ENCODE measurements at regions not wholly inside any gene's neighbourhood (a gene's known extent, or its start where the extent isn't known, plus 50 kb on each side); places are given as distances from the start of the nearest gene placed in this dataset.

- Histone ChIP-seq H3K4me3 (ENCODE audit: low read length) (no peak overlapping the region), H3K36me3 (ENCODE audit: control insufficient read depth, insufficient read depth, low read length) (no peaks in the 10 kb centered on the region), H3K9me3 (replicated peaks; ENCODE audit: control insufficient read depth, low read depth, low read length) (no peaks in the 10 kb centered on the region), H3K27ac (ENCODE audit: low read length) (no peak overlapping the region), H3K27me3 (ENCODE audit: control insufficient read depth, insufficient read depth, low read length) (no peaks in the 10 kb centered on the region), H3K4me1 (ENCODE audit: control insufficient read depth, insufficient read depth, low read length) (peaks cover under 1% of the 10 kb centered on the region)
- 100% methylated on average over 2 of the region's 3 CpGs for WGBS (ENCODE audit: insufficient coverage)
- no peak for DNase-seq
These were observed 101.2 kb upstream of the DAAM1 start for GRCh38 chr14:59087240-59087639.

DNA sequence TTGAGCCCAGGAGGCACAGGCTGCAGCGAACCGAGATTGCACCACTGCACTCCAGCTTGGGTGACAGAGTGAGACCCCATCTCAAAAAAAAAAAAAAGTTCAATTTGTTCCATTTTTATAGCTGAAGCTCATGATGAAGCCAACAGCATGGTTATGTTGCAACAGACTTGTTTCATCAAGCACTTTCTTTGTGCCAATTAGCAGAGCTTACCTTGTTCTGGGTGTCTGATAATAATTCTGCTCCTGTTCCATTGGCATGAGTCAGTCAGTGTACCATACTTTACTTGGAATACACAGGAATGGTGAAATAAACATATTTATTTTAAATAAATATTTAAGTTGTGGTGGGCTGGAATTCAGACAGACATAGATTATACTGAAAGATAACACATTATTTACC lies 100.8 kb upstream of the DAAM1 start:
- 89% methylated on average over 2 of the region's 2 CpGs for WGBS (ENCODE audit: insufficient coverage)
- Histone ChIP-seq H3K27me3 (ENCODE audit: control insufficient read depth, insufficient read depth, low read length) (no peaks in the 10 kb centered on the region), H3K36me3 (ENCODE audit: control insufficient read depth, insufficient read depth, low read length) (no peaks in the 10 kb centered on the region), H3K4me1 (ENCODE audit: control insufficient read depth, insufficient read depth, low read length) (peaks cover 4% of the 10 kb centered on the region), H3K9me3 (replicated peaks; ENCODE audit: control insufficient read depth, low read depth, low read length) (no peaks in the 10 kb centered on the region), H3K27ac (ENCODE audit: low read length) (no peak overlapping the region), H3K4me3 (ENCODE audit: low read length) (no peak overlapping the region)
- DNase-seq = no peak

GRCh38 chr14:59090572-59090971 lies 97.9 kb upstream of the DAAM1 start:
- Histone ChIP-seq H3K27ac (ENCODE audit: low read length) (no peak overlapping the region), H3K4me1 (ENCODE audit: control insufficient read depth, insufficient read depth, low read length) (peaks cover 4% of the 10 kb centered on the region), H3K36me3 (ENCODE audit: control insufficient read depth, insufficient read depth, low read length) (no peaks in the 10 kb centered on the region), H3K9me3 (replicated peaks; ENCODE audit: control insufficient read depth, low read depth, low read length) (no peaks in the 10 kb centered on the region), H3K27me3 (ENCODE audit: control insufficient read depth, insufficient read depth, low read length) (no peaks in the 10 kb centered on the region), H3K4me3 (ENCODE audit: low read length) (no peak overlapping the region)
- 75% methylated on average over 2 of the region's 4 CpGs for WGBS (ENCODE audit: insufficient coverage)
- DNase-seq = no peak

- H3K36me3 ChIP-seq (ENCODE audit: control insufficient read depth, insufficient read depth, low read length) = no peaks in the 10 kb centered on the region
- H3K4me1 ChIP-seq (ENCODE audit: control insufficient read depth, insufficient read depth, low read length) = peaks cover 4% of the 10 kb centered on the region
These were observed 97.1 kb upstream of the DAAM1 start for GRCh38 chr14:59091404-59091803.

GRCh38 chr14:59091976-59092375 lies 96.5 kb upstream of the DAAM1 start:
- Histone ChIP-seq H3K9me3 (replicated peaks; ENCODE audit: control insufficient read depth, low read depth, low read length) (no peaks in the 10 kb centered on the region), H3K27ac (ENCODE audit: low read length) (no peak overlapping the region), H3K4me3 (ENCODE audit: low read length) (no peak overlapping the region), H3K4me1 (ENCODE audit: control insufficient read depth, insufficient read depth, low read length) (peaks cover 4% of the 10 kb centered on the region), H3K36me3 (ENCODE audit: control insufficient read depth, insufficient read depth, low read length) (no peaks in the 10 kb centered on the region), H3K27me3 (ENCODE audit: control insufficient read depth, insufficient read depth, low read length) (no peaks in the 10 kb centered on the region)
- peak; percentile 21 for DNase-seq
- WGBS (ENCODE audit: insufficient coverage) = no CpG with 5 or more reads among the region's 4 CpGs

More at GRCh38 chr14:59091404-59091803, 97.1 kb upstream of the DAAM1 start:
- 69% methylated on average over 3 of the region's 4 CpGs for WGBS (ENCODE audit: insufficient coverage)
- Histone ChIP-seq H3K4me3 (ENCODE audit: low read length) (no peak overlapping the region), H3K27me3 (ENCODE audit: control insufficient read depth, insufficient read depth, low read length) (no peaks in the 10 kb centered on the region), H3K9me3 (replicated peaks; ENCODE audit: control insufficient read depth, low read depth, low read length) (no peaks in the 10 kb centered on the region), H3K27ac (ENCODE audit: low read length) (no peak overlapping the region)
- peak; percentile 7 for DNase-seq

GRCh38 chr14:59093902-59094301 lies 94.6 kb upstream of the DAAM1 start:
- no peak overlapping the region for H3K27ac ChIP-seq (ENCODE audit: low read length)
- H3K4me3 ChIP-seq (ENCODE audit: low read length) = no peak overlapping the region
- no peaks in the 10 kb centered on the region for H3K27me3 ChIP-seq (ENCODE audit: control insufficient read depth, insufficient read depth, low read length)
- WGBS (ENCODE audit: insufficient coverage) = no CpG with 5 or more reads among the region's 7 CpGs
- H3K4me1 ChIP-seq (ENCODE audit: control insufficient read depth, insufficient read depth, low read length) = peaks cover 4% of the 10 kb centered on the region
- no peak for DNase-seq
- no peaks in the 10 kb centered on the region for H3K36me3 ChIP-seq (ENCODE audit: control insufficient read depth, insufficient read depth, low read length)
- no peaks in the 10 kb centered on the region for H3K9me3 ChIP-seq (replicated peaks; ENCODE audit: control insufficient read depth, low read depth, low read length)

DNA sequence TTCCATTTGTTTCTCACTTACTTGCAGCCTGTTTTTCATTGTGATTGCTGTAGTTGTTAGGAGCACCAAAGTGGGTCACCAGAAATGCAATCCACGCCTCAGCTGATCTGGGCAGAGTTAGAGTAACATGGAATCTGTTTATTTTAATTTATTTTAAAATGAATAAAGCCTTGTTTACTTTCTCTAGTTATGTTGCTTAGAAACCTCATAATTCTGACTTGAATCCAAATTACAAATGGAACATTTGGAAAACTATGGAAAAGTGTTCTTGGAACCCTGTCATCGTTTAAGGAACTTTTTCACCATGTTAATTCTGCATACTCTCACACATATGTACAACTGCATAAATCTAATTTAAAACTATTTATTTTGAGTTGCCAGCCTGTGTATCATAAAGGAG lies 92.2 kb upstream of the DAAM1 start:
- Histone ChIP-seq H3K4me3 (ENCODE audit: low read length) (no peak overlapping the region), H3K36me3 (ENCODE audit: control insufficient read depth, insufficient read depth, low read length) (no peaks in the 10 kb centered on the region), H3K27me3 (ENCODE audit: control insufficient read depth, insufficient read depth, low read length) (no peaks in the 10 kb centered on the region), H3K9me3 (replicated peaks; ENCODE audit: control insufficient read depth, low read depth, low read length) (no peaks in the 10 kb centered on the region), H3K27ac (ENCODE audit: low read length) (peak overlapping the region; percentile 21), H3K4me1 (ENCODE audit: control insufficient read depth, insufficient read depth, low read length) (peaks cover 4% of the 10 kb centered on the region)
- DNase-seq = peak; percentile 72
- WGBS (ENCODE audit: insufficient coverage) = no CpG with 5 or more reads among the region's 2 CpGs

DNA sequence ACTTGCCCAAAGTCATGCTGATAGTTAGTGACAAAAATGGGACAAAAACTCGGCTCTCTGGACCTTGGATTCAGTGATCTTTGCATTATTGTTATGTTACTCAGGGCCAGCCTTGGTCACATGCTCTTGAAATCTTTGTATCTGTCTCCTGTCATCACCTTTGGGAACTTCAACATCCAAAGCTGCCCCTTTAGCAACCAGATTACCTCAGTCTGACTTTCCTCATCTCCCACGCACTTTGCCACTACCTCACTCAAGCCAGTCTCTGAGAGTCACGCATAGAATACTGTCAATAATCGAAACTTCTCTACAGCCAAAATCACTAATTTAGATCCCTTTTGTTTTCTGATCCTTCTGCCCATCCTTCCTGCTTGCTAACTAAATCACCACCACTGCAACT lies 90.8 kb upstream of the DAAM1 start:
- no peak for DNase-seq
- no peaks in the 10 kb centered on the region for H3K36me3 ChIP-seq (ENCODE audit: control insufficient read depth, insufficient read depth, low read length)
- no peaks in the 10 kb centered on the region for H3K4me1 ChIP-seq (ENCODE audit: control insufficient read depth, insufficient read depth, low read length)
- H3K4me3 ChIP-seq (ENCODE audit: low read length) = no peak overlapping the region
- H3K9me3 ChIP-seq (replicated peaks; ENCODE audit: control insufficient read depth, low read depth, low read length) = no peaks in the 10 kb centered on the region
- H3K27me3 ChIP-seq (ENCODE audit: control insufficient read depth, insufficient read depth, low read length) = no peaks in the 10 kb centered on the region
- WGBS (ENCODE audit: insufficient coverage) = 87% methylated on average over 3 of the region's 4 CpGs
- no peak overlapping the region for H3K27ac ChIP-seq (ENCODE audit: low read length)

DNA sequence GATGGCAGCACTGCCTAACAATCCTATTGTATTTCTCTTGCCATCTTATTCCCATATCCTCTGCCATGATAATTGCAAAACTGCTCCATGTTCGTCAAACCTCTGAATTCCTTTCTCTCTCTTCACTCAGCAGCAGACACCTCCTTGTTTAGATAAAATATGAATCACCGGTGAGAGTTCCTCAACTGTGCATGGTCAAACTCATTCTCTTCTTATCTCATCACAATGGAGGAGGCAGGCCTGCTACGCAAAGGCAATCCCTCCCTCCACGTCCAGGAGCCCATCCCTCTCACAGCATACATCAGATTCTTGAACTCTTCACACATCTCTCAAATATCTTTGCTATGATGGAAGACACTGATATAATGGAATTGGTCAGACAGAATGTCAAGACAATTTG lies 90.1 kb upstream of the DAAM1 start:
- DNase-seq = no peak
- Histone ChIP-seq H3K9me3 (replicated peaks; ENCODE audit: control insufficient read depth, low read depth, low read length) (no peaks in the 10 kb centered on the region), H3K27ac (ENCODE audit: low read length) (no peak overlapping the region), H3K4me1 (ENCODE audit: control insufficient read depth, insufficient read depth, low read length) (no peaks in the 10 kb centered on the region), H3K4me3 (ENCODE audit: low read length) (no peak overlapping the region), H3K36me3 (ENCODE audit: control insufficient read depth, insufficient read depth, low read length) (no peaks in the 10 kb centered on the region), H3K27me3 (ENCODE audit: control insufficient read depth, insufficient read depth, low read length) (no peaks in the 10 kb centered on the region)
- WGBS (ENCODE audit: insufficient coverage) = 80% methylated on average over 2 of the region's 4 CpGs

- no peaks in the 10 kb centered on the region for H3K36me3 ChIP-seq (ENCODE audit: control insufficient read depth, insufficient read depth, low read length)
- H3K4me1 ChIP-seq (ENCODE audit: control insufficient read depth, insufficient read depth, low read length) = no peaks in the 10 kb centered on the region
- no CpG with 5 or more reads among the region's 4 CpGs for WGBS (ENCODE audit: insufficient coverage)
- no peaks in the 10 kb centered on the region for H3K9me3 ChIP-seq (replicated peaks; ENCODE audit: control insufficient read depth, low read depth, low read length)
- no peak overlapping the region for H3K4me3 ChIP-seq (ENCODE audit: low read length)
- no peaks in the 10 kb centered on the region for H3K27me3 ChIP-seq (ENCODE audit: control insufficient read depth, insufficient read depth, low read length)
- H3K27ac ChIP-seq (ENCODE audit: low read length) = no peak overlapping the region
- no peak for DNase-seq
These were observed 88.3 kb upstream of the DAAM1 start for GRCh38 chr14:59100205-59100604.

GRCh38 chr14:59101476-59101875 lies 87.0 kb upstream of the DAAM1 start:
- Histone ChIP-seq H3K4me1 (ENCODE audit: control insufficient read depth, insufficient read depth, low read length) (no peaks in the 10 kb centered on the region), H3K4me3 (ENCODE audit: low read length) (no peak overlapping the region), H3K36me3 (ENCODE audit: control insufficient read depth, insufficient read depth, low read length) (no peaks in the 10 kb centered on the region), H3K9me3 (replicated peaks; ENCODE audit: control insufficient read depth, low read depth, low read length) (no peaks in the 10 kb centered on the region), H3K27ac (ENCODE audit: low read length) (no peak overlapping the region), H3K27me3 (ENCODE audit: control insufficient read depth, insufficient read depth, low read length) (no peaks in the 10 kb centered on the region)
- peak; percentile 24 for DNase-seq

Measured in muscle of leg (tissue), 3 donors.